ENCODE measurements at regions not wholly inside any gene's neighbourhood (a gene's known extent, or its start where the extent isn't known, plus 50 kb on each side); places are given as distances from the start of the nearest gene placed in this dataset.

GRCh38 chr5:29649321-29649720, 1544.2 kb upstream of the CDH6 start:
- TF ChIP-seq CTCF (IDR thresholded peaks at IDR 0.05; ENCODE audit: insufficient read depth, low read length) = no peak
- H3K4me3 ChIP-seq (ENCODE audit: low read depth, low read length) = no peak overlapping the region
- no peak for DNase-seq (ENCODE audit: low read depth)

- TF ChIP-seq CTCF (IDR thresholded peaks at IDR 0.05; ENCODE audit: insufficient read depth, low read length) = no peak
- no peak overlapping the region for H3K4me3 ChIP-seq (ENCODE audit: low read depth, low read length)
- DNase-seq (ENCODE audit: low read depth) = no peak
Observed at GRCh38 chr5:29642601-29643000, 1550.9 kb upstream of the CDH6 start.

- no peak for TF ChIP-seq CTCF (IDR thresholded peaks at IDR 0.05; ENCODE audit: insufficient read depth, low read length)
- H3K4me3 ChIP-seq (ENCODE audit: low read depth, low read length) = no peak overlapping the region
- no peak for DNase-seq (ENCODE audit: low read depth)
Observed at GRCh38 chr5:29614206-29614605, 1579.3 kb upstream of the CDH6 start.

GRCh38 chr5:29588236-29588635, 1605.2 kb upstream of the CDH6 start:
- no peak for DNase-seq (ENCODE audit: low read depth)
- no peak overlapping the region for H3K4me3 ChIP-seq (ENCODE audit: low read depth, low read length)
- TF ChIP-seq CTCF (IDR thresholded peaks at IDR 0.05; ENCODE audit: insufficient read depth, low read length) = no peak

- no peak for TF ChIP-seq CTCF (IDR thresholded peaks at IDR 0.05; ENCODE audit: insufficient read depth, low read length)
- DNase-seq (ENCODE audit: low read depth) = no peak
Observed at GRCh38 chr5:29587832-29588231, 1605.7 kb upstream of the CDH6 start.

GRCh38 chr5:29568028-29568427, 1625.5 kb upstream of the CDH6 start:
- no peak for TF ChIP-seq CTCF (IDR thresholded peaks at IDR 0.05; ENCODE audit: insufficient read depth, low read length)
- H3K4me3 ChIP-seq (ENCODE audit: low read depth, low read length) = no peak overlapping the region
- no peak for DNase-seq (ENCODE audit: low read depth)

More at GRCh38 chr5:29587832-29588231, 1605.7 kb upstream of the CDH6 start:
- H3K4me3 ChIP-seq (ENCODE audit: low read depth, low read length) = no peak overlapping the region

- no peak for TF ChIP-seq CTCF (IDR thresholded peaks at IDR 0.05; ENCODE audit: insufficient read depth, low read length)
- no peak overlapping the region for H3K4me3 ChIP-seq (ENCODE audit: low read depth, low read length)
Observed at GRCh38 chr5:29561564-29561963, 1631.9 kb upstream of the CDH6 start.

More at GRCh38 chr5:29561564-29561963, 1631.9 kb upstream of the CDH6 start:
- DNase-seq (ENCODE audit: low read depth) = no peak
